ENCODE measurements at regions not wholly inside any gene's neighbourhood (a gene's known extent, or its start where the extent isn't known, plus 50 kb on each side); places are given as distances from the start of the nearest gene placed in this dataset.

DNA sequence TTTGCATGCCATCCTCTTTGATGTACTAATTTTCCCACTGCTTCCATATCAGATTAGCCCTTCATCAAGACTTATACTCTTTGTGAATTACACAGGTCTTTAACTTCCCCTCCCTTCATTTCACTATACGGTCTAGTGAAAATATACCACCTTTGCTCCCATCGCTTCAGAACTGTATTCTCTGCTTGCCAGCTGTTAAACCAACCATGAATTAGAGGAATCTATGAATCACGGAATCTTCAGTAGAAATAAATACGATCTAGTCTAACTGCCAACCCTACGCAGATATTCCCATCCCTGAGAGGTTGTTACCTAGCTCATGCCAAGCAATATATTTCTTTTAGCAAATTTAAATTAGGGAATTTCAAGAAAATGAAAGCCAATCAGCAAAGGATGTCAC, 177.8 kb upstream of the MPPED2 start:
- Mint-ChIP-seq H3K36me3 (peaks cover 0 to 5% (median 0%) of the 10 kb centered on the region in 3 donors), H3K4me1 (no peaks in the 10 kb centered on the region), H3K27me3 (peaks cover 0 to 2% (median 0%) of the 10 kb centered on the region in 5 donors), H3K27ac (no peak overlapping the region), H3K4me3 (no peak overlapping the region), H3K9me3 (peaks cover 0 to 19% (median 11%) of the 10 kb centered on the region in 9 donors)
- POLR2A ChIA-PET: no interaction called here
- ATAC-seq (no peak), DNase-seq (no peak)

DNA sequence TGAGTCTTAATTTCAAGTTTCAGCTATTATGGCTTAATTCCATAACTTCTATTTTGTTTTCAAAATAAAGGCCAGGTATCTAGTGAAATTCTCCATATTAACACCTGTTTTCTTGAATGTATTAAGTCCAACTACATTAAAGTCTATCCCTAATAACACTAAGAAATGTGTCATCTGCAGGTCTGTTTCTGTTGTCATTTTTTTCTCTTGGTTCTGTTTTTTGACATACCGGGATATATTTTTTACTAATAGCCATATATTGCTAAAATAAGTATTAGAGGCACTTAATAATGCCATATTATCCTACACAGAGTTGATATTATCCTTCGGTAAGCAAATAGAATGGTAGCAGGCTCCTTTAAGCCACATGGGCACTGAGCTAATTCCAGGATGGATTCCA, 176.0 kb upstream of the MPPED2 start:
- POLR2A ChIA-PET: no interaction called here
- Mint-ChIP-seq H3K4me1 (no peaks in the 10 kb centered on the region), H3K27me3 (peaks cover 0 to 2% (median 0%) of the 10 kb centered on the region in 5 donors), H3K4me3 (no peak overlapping the region), H3K27ac (no peak overlapping the region), H3K9me3 (peaks cover 0 to 19% (median 11%) of the 10 kb centered on the region in 9 donors), H3K36me3 (peaks cover 0 to 5% (median 0%) of the 10 kb centered on the region in 3 donors)
- ATAC-seq: no peak
- no peak for DNase-seq

DNA sequence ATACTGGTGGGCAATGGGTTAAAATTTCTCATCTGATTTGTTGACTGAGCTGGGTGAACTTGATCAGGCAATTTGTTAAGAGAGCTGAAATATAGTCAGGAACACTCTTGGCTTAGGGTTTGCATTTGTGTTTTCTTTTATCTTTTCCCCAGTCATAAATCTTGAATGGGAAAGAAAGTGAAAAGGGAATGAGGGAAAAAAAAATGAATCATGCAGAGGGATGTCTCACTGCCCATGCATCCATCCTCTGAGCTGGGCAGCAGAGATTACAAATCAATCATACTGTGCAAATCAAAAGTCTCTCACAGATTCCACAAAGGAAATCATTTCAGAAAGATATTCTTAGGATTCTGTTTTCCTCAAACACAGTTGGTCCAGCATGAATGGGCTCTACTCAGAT, 174.2 kb upstream of the MPPED2 start:
- no peak for ATAC-seq
- H3K36me3 Mint-ChIP-seq: peaks cover 0 to 5% (median 0%) of the 10 kb centered on the region in 3 donors
- no peak overlapping the region for H3K4me3 Mint-ChIP-seq
- no peak for DNase-seq
- H3K27ac Mint-ChIP-seq: no peak overlapping the region
- no peaks in the 10 kb centered on the region for H3K4me1 Mint-ChIP-seq
- H3K27me3 Mint-ChIP-seq: peaks cover 0 to 2% (median 0%) of the 10 kb centered on the region in 5 donors
- POLR2A ChIA-PET: no interaction called here
- peaks cover 0 to 21% (median 11%) of the 10 kb centered on the region in 9 donors for H3K9me3 Mint-ChIP-seq

DNA sequence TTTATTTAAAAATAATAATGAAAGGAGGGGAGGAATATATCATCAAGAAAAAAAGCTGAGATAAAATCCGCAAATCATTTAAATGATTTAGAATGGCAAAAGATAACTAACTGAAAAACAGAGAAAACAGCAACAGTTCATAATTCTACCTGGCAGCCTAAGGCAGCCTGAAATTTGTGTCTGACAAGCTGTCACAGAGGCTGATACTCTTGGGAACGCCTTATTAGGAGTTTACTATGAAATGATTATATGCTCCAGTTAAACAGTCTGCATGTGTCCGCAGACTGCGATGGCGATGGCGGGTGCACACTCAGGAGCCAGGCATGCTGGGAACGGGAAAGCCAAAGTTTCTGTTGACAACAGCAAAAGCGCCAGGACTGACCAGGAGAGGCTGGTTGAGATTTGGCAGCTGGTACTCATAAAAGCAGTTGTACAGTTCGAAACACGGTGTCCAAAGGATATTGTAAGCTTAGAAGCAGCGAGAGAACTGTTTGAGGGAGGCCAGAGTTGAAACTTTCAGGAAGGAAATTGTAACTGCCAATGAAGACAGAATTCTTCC, 172.9 kb upstream of the MPPED2 start:
- no peak overlapping the region for H3K4me3 Mint-ChIP-seq
- no peak for ATAC-seq
- no peak overlapping the region for H3K27ac Mint-ChIP-seq
- peaks cover 0 to 21% (median 11%) of the 10 kb centered on the region in 9 donors for H3K9me3 Mint-ChIP-seq
- no peak for DNase-seq
- H3K36me3 Mint-ChIP-seq: peaks cover 0 to 7% (median 0%) of the 10 kb centered on the region in 3 donors
- no peaks in the 10 kb centered on the region for H3K4me1 Mint-ChIP-seq
- H3K27me3 Mint-ChIP-seq: peaks cover 0 to 2% (median 0%) of the 10 kb centered on the region in 5 donors
- POLR2A ChIA-PET: no interaction called here

DNA sequence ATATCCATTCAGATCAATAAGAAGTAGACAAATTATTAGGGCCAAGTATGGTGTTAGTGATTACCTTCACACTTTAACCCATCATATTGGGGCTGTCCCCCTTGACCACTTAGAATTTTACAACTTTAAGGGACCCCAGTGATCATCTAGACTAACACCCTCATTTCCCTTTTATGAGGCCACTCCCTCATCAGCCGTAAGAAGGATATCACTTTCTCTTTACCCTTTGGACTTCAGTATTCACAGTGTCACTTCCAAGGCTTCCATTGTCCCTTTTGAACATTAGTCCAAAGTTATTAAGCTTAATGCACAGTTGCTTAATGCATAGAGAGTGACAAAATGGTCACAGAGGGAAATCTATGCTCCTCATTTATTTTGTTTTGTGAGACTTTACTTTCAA, 172.4 kb upstream of the MPPED2 start:
- no peak overlapping the region for H3K4me3 Mint-ChIP-seq
- DNase-seq (no peak), ATAC-seq (no peak)
- POLR2A ChIA-PET: no interaction called here
- H3K4me1 Mint-ChIP-seq: no peaks in the 10 kb centered on the region
- H3K36me3 Mint-ChIP-seq: peaks cover 0 to 8% (median 0%) of the 10 kb centered on the region in 3 donors
- H3K27ac Mint-ChIP-seq: no peak overlapping the region
- peaks cover 0 to 21% (median 11%) of the 10 kb centered on the region in 9 donors for H3K9me3 Mint-ChIP-seq
- H3K27me3 Mint-ChIP-seq: no peaks in the 10 kb centered on the region

DNA sequence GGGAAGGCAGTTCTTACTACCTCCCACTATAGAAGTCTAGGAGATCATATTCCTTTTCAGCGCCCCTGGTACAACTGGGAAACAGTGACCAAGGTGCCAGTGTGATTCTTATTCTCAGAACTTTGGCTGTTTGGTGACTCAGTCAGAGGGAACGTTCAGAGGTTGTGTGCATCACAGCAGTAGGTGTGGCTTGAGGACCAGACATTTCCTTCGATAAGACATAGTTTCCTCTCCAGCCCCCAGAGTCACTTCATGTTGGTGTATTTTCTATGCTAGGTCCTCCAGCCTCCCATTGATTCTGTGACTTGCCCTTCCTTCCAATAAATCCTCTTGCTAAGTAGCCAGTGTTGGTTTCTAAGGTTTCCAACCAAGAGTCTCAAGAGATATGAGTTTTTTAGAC, 171.9 kb upstream of the MPPED2 start:
- no peak for DNase-seq
- POLR2A ChIA-PET: no interaction called here
- H3K27me3 Mint-ChIP-seq: peaks cover 0 to under 1% (median 0%) of the 10 kb centered on the region in 5 donors

DNA sequence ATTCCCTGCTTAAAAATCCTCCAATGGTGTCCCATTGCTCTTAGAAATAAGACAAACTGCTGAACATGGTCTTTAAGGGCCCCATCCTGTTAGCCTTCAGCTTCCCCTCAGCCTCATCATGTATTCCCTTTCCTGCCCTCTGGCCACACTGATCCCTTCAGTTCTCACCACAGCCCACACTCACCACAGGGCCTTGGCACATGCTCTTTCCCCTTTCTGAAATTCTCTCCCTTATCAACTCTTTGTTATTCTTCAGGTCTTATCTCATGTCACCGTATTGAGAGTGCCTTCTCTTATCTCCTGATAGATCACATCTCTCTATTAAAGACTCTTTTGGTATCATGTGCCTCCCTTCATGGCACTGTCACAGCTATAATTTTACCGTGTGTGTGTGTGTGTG, 167.8 kb upstream of the MPPED2 start:
- Mint-ChIP-seq H3K27me3 (peaks cover 0 to 21% (median 2%) of the 10 kb centered on the region in 5 donors), H3K4me1 (no peaks in the 10 kb centered on the region), H3K4me3 (no peak overlapping the region), H3K27ac (no peak overlapping the region), H3K36me3 (peaks cover 0 to 4% (median 0%) of the 10 kb centered on the region in 3 donors), H3K9me3 (peaks cover 0 to 9% (median 0%) of the 10 kb centered on the region in 9 donors)
- ATAC-seq (no peak), DNase-seq (no peak)
- POLR2A ChIA-PET: no interaction called here

More for the DNA sequence above, 171.9 kb upstream of the MPPED2 start:
- ATAC-seq: no peak
- no peaks in the 10 kb centered on the region for H3K4me1 Mint-ChIP-seq
- no peak overlapping the region for H3K4me3 Mint-ChIP-seq
- H3K27ac Mint-ChIP-seq: peak overlapping the region in 1 of 10 donors; percentile 2
- peaks cover 0 to 8% (median 0%) of the 10 kb centered on the region in 3 donors for H3K36me3 Mint-ChIP-seq
- peaks cover 0 to 17% (median 11%) of the 10 kb centered on the region in 9 donors for H3K9me3 Mint-ChIP-seq

DNA sequence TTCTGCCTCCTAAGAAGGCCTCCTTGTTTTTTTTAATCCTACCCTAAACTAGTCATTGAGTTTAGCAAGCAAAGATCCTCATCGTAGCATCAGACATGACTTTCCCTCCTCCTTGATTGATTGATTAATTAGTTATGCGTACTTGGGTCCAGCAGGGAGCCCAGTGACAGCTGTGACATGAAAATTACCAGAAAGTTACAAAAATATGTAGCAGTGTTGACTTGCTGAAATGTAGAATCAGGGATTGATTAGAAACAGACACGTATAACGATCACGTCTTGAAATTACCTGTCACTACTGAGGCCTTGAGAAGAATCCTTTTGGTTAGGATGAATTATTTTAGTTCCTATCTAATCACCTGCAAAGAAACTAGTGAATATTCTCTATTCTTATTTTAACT, 167.4 kb upstream of the MPPED2 start:
- peaks cover 0 to 9% (median 0%) of the 10 kb centered on the region in 9 donors for H3K9me3 Mint-ChIP-seq
- no peak overlapping the region for H3K27ac Mint-ChIP-seq
- no peak overlapping the region for H3K4me3 Mint-ChIP-seq
- POLR2A ChIA-PET: no interaction called here
- ATAC-seq: no peak
- peaks cover 0 to 4% (median 0%) of the 10 kb centered on the region in 3 donors for H3K36me3 Mint-ChIP-seq
- H3K27me3 Mint-ChIP-seq: peaks cover 0 to 21% (median 2%) of the 10 kb centered on the region in 5 donors
- H3K4me1 Mint-ChIP-seq: no peaks in the 10 kb centered on the region
- DNase-seq: no peak

DNA sequence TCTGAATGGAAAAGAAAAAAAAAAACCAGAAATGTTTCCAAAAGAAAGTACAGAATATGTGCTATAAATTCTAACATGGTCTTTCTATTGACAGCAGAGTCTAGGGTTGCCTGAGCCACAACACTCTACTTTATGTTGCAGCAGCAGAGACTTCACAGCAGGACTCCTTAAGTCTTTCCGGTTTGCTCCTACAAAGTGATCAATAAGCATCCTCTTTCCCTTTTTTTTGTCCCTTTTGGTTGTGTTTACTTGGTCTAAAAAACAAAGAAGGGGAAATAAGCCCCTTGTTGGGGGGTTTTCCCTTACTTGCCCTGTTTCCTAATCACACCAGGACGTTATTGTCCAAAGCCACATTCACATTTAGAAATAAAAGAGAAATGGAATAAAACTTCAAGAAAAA, 163.1 kb upstream of the MPPED2 start:
- ATAC-seq (no peak), DNase-seq (no peak)
- H3K4me3 Mint-ChIP-seq: no peak overlapping the region
- POLR2A ChIA-PET: no interaction called here
- H3K4me1 Mint-ChIP-seq: no peaks in the 10 kb centered on the region
- H3K27me3 Mint-ChIP-seq: peaks cover 0 to 21% (median 2%) of the 10 kb centered on the region in 5 donors
- H3K9me3 Mint-ChIP-seq: peaks cover 0 to 7% (median 0%) of the 10 kb centered on the region in 9 donors
- peaks cover 0 to 4% (median 0%) of the 10 kb centered on the region in 3 donors for H3K36me3 Mint-ChIP-seq
- peak overlapping the region in 1 of 10 donors; percentile 19 for H3K27ac Mint-ChIP-seq

DNA sequence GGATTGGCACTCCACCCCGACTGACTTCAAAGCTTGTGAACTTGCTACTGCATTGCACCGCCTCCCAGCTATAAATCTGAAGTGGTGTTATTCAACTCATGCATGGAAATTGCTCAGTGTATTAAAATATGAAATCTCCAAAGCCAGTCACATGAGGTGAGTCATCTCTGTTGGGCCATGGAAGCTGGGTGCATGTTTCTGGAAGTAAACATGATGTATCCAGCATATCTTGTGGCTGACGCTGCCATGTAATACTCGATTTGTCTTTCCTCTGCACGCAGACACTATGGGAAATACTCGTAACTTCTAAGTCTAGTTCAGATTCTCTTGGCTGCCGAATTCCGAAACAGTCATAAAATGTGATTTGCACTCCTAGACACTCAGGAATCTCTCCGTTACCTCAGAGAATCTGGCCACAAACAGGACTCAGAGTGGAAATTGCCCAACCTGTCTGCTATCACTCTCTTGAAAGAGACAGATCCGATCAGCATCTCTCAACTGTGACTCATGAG, 154.9 kb upstream of the MPPED2 start:
- Mint-ChIP-seq H3K36me3 (no peaks in the 10 kb centered on the region), H3K9me3 (peaks cover 0 to 13% (median 3%) of the 10 kb centered on the region in 9 donors), H3K27me3 (peaks cover 0 to 6% (median 0%) of the 10 kb centered on the region in 5 donors), H3K4me3 (no peak overlapping the region), H3K4me1 (no peaks in the 10 kb centered on the region), H3K27ac (no peak overlapping the region)
- DNase-seq: no peak
- POLR2A ChIA-PET: no interaction called here
- ATAC-seq: no peak

DNA sequence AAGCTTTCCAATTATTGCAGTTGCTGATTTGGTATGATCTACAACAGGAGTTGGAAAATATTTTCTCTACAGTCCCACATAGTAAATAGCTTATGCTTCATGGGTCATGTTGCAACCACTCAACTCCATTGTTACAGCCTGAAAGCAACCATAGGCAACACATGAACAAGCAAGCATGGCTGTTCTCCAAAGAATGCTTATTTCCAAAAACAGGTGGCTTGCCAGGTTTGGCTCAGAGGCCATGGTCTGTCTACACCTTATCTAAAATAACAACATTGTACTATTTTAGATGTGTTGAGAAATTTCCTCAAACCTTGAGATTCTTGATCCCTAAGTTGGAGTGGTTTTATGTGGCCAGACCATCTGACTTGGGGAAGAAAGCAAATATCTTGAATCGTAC, 153.9 kb upstream of the MPPED2 start:
- H3K9me3 Mint-ChIP-seq: peaks cover 0 to 13% (median 3%) of the 10 kb centered on the region in 9 donors
- no peak overlapping the region for H3K4me3 Mint-ChIP-seq
- DNase-seq: no peak
- no peak overlapping the region for H3K27ac Mint-ChIP-seq
- no peaks in the 10 kb centered on the region for H3K36me3 Mint-ChIP-seq
- peaks cover 0 to 6% (median 0%) of the 10 kb centered on the region in 5 donors for H3K27me3 Mint-ChIP-seq
- POLR2A ChIA-PET: no interaction called here
- H3K4me1 Mint-ChIP-seq: no peaks in the 10 kb centered on the region
- no peak for ATAC-seq

DNA sequence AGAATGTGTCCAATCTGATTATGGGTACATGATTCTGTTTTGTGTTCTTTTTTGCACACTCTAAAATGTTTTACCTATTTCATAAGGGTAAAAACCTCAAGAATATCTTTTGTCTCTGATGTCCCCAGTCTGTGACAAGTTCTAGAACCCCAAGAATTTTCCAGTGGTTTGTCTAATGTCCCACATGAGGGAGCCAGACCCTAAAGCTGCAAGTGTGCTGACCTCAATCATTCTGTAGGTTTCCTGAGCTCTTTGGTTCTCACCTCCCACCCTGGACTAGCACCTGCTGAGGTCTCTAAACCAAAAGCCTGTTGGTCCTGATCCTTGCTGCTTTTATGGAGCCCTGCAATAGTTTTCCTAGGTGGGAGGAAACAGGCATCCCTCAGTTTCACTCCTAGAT, 149.8 kb upstream of the MPPED2 start:
- Mint-ChIP-seq H3K36me3 (no peaks in the 10 kb centered on the region), H3K27ac (no peak overlapping the region), H3K9me3 (peaks cover 0 to 8% (median 3%) of the 10 kb centered on the region in 9 donors), H3K27me3 (peaks cover 0 to 3% (median 0%) of the 10 kb centered on the region in 5 donors), H3K4me1 (no peaks in the 10 kb centered on the region), H3K4me3 (no peak overlapping the region)
- ATAC-seq (no peak), DNase-seq (no peak)
- POLR2A ChIA-PET: no interaction called here

DNA sequence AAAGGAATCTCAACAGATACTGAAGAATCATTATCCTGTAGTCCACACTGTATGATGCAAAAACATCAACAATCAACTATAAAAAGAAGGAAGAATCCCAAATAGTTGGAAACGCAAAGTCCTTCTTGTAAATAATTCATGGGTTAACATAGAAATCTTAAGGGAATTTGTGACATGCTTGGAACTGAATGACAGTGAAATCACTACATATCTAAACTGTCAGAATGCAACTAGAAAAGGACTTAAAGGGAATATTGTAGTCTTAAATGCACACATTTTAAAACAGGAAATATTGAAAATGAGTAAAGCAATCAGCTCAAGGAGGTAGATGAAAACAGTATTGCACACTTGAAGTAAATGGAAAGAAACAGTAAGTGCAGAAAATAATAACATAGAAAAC, 147.6 kb upstream of the MPPED2 start:
- no peak for DNase-seq
- Mint-ChIP-seq H3K27me3 (peaks cover 0 to under 1% (median 0%) of the 10 kb centered on the region in 5 donors), H3K9me3 (peaks cover 0 to 5% (median 1%) of the 10 kb centered on the region in 9 donors), H3K4me1 (no peaks in the 10 kb centered on the region), H3K27ac (no peak overlapping the region), H3K4me3 (no peak overlapping the region), H3K36me3 (no peaks in the 10 kb centered on the region)
- POLR2A ChIA-PET: no interaction called here
- no peak for ATAC-seq

DNA sequence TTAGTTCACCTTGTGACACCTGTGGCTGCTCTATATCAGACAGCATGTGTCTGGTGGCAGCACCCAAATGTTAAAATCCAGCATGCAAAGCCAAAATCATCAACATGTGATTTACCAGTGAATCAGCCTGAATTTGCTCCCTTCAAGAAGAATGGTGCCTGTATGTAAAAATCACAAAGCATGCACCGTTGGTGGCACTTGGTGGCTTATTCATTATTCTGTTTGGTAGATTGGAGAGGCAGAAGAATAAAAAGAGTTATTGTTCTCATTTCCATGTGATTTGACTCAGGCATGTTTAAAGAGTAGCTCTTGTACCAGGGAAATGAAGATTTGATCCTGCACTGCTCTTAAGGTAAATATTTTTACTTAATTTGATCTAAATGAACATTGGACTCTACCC, 143.9 kb upstream of the MPPED2 start:
- DNase-seq (no peak), ATAC-seq (no peak)
- POLR2A ChIA-PET: no interaction called here
- Mint-ChIP-seq H3K27ac (no peak overlapping the region), H3K36me3 (no peaks in the 10 kb centered on the region), H3K9me3 (peaks cover 0 to 5% (median 0%) of the 10 kb centered on the region in 9 donors), H3K4me3 (no peak overlapping the region), H3K4me1 (no peaks in the 10 kb centered on the region), H3K27me3 (peaks cover 0 to 2% (median 0%) of the 10 kb centered on the region in 5 donors)

All from naive thymus-derived CD8-positive, alpha-beta T cell (primary cell).